ENCODE measurements at regions not wholly inside any gene's neighbourhood (a gene's known extent, or its start where the extent isn't known, plus 50 kb on each side); places are given as distances from the start of the nearest gene placed in this dataset.
A peak's percentile ranks its signal among the peaks of the same experiment; 100 is the strongest.

GRCh38 chr21:27300770-27301169 is 333.9 kb upstream of the ADAMTS5 start:
- in situ Hi-C loops (cut with MboI; ENCODE audit: low pct_unique_long_range_greater_than_20kb in 2 of 9, low sequenced_read_pairs in 9 of 9, unreplicated experiment in 9 of 9), result no loop called here
- Histone ChIP-seq H3K4me1 (replicated peaks in 1 of 2) (no peaks in the 10 kb centered on the region), H3K4me3 (no peak overlapping the region), H3K27ac (no peak overlapping the region)
- 8 to 100% (median 64%) methylated on average over 1 to 2 of the region's 2 CpGs; no CpG with 5 or more reads in 4 of the 10 experiments for whole genome bisulfite sequencing, 10 experiments
- ATAC-seq (replicated peaks in 6 of 8), result peak in 2 of 8 experiments; percentile 64 to 70

GRCh38 chr21:27298465-27298864 is 331.6 kb upstream of the ADAMTS5 start:
- no peak overlapping the region for H3K27ac ChIP-seq
- ATAC-seq (replicated peaks in 6 of 8), result no peak
- 17 to 89% methylated on average over 1 of the region's 1 CpG; no CpG with 5 or more reads in 8 of the 10 experiments for WGBS, 10 experiments
- in situ Hi-C loops (cut with MboI; ENCODE audit: low pct_unique_long_range_greater_than_20kb in 2 of 9, low sequenced_read_pairs in 9 of 9, unreplicated experiment in 9 of 9), result no loop called here
- no peak overlapping the region for H3K4me3 ChIP-seq
- no peaks in the 10 kb centered on the region for H3K4me1 ChIP-seq (replicated peaks in 1 of 2)

- 11 to 100% (median 70%) methylated on average over 1 of the region's 1 CpG; no CpG with 5 or more reads in 1 of the 10 experiments for WGBS, 10 experiments
- ATAC-seq (replicated peaks in 6 of 8), result no peak
- in situ Hi-C loops (cut with MboI; ENCODE audit: low pct_unique_long_range_greater_than_20kb in 2 of 9, low sequenced_read_pairs in 9 of 9, unreplicated experiment in 9 of 9), result no loop called here
These were observed 326.4 kb upstream of the ADAMTS5 start for GRCh38 chr21:27293239-27293638.

GRCh38 chr21:27292783-27293182 is 325.9 kb upstream of the ADAMTS5 start:
- no peak overlapping the region for H3K27ac ChIP-seq
- in situ Hi-C loops (cut with MboI; ENCODE audit: low pct_unique_long_range_greater_than_20kb in 2 of 9, low sequenced_read_pairs in 9 of 9, unreplicated experiment in 9 of 9), result no loop called here
- no peaks in the 10 kb centered on the region for H3K4me1 ChIP-seq (replicated peaks in 1 of 2)
- H3K4me3 ChIP-seq, result no peak overlapping the region
- ATAC-seq (replicated peaks in 6 of 8), result no peak
- 56 to 89% (median 77%) methylated on average over 1 to 2 of the region's 2 CpGs; no CpG with 5 or more reads in 1 of the 10 experiments for WGBS, 10 experiments

More at GRCh38 chr21:27293239-27293638, 326.4 kb upstream of the ADAMTS5 start:
- H3K4me3 ChIP-seq, result no peak overlapping the region
- no peak overlapping the region for H3K27ac ChIP-seq
- H3K4me1 ChIP-seq (replicated peaks in 1 of 2), result no peaks in the 10 kb centered on the region

- Histone ChIP-seq H3K4me1 (replicated peaks in 1 of 2) (no peaks in the 10 kb centered on the region), H3K4me3 (no peak overlapping the region), H3K27ac (no peak overlapping the region)
- ATAC-seq (replicated peaks in 6 of 8), result no peak
- in situ Hi-C loops (cut with MboI; ENCODE audit: low pct_unique_long_range_greater_than_20kb in 2 of 9, low sequenced_read_pairs in 9 of 9, unreplicated experiment in 9 of 9), result no loop called here
These were observed 325.3 kb upstream of the ADAMTS5 start for GRCh38 chr21:27292229-27292628.

- no peak overlapping the region for H3K27ac ChIP-seq
- 29 to 100% (median 87%) methylated on average over 1 of the region's 1 CpG; no CpG with 5 or more reads in 1 of the 10 experiments for whole genome bisulfite sequencing, 10 experiments
- in situ Hi-C loops (cut with MboI; ENCODE audit: low pct_unique_long_range_greater_than_20kb in 2 of 9, low sequenced_read_pairs in 9 of 9, unreplicated experiment in 9 of 9), result no loop called here
- no peaks in the 10 kb centered on the region for H3K4me1 ChIP-seq (replicated peaks in 1 of 2)
- H3K4me3 ChIP-seq, result no peak overlapping the region
- ATAC-seq (replicated peaks in 6 of 8), result no peak
These were observed 324.1 kb upstream of the ADAMTS5 start for GRCh38 chr21:27291006-27291405.

GRCh38 chr21:27290028-27290427 is 323.1 kb upstream of the ADAMTS5 start:
- no peak for ATAC-seq (replicated peaks in 6 of 8)
- WGBS, 10 experiments, result 0 to 87% (median 75%) methylated on average over 1 to 3 of the region's 3 CpGs; no CpG with 5 or more reads in 1 of the 10 experiments
- in situ Hi-C loops (cut with MboI; ENCODE audit: low pct_unique_long_range_greater_than_20kb in 2 of 9, low sequenced_read_pairs in 9 of 9, unreplicated experiment in 9 of 9), result no loop called here
- Histone ChIP-seq H3K27ac (no peak overlapping the region), H3K4me3 (no peak overlapping the region), H3K4me1 (replicated peaks in 1 of 2) (no peaks in the 10 kb centered on the region)

- Histone ChIP-seq H3K4me3 (no peak overlapping the region), H3K27ac (no peak overlapping the region), H3K4me1 (replicated peaks in 1 of 2) (no peaks in the 10 kb centered on the region)
- ATAC-seq (replicated peaks in 6 of 8), result peak in 1 of 8 experiments; percentile 70
- in situ Hi-C loops (cut with MboI; ENCODE audit: low pct_unique_long_range_greater_than_20kb in 2 of 9, low sequenced_read_pairs in 9 of 9, unreplicated experiment in 9 of 9), result no loop called here
These were observed 319.9 kb upstream of the ADAMTS5 start for GRCh38 chr21:27286760-27287159.

- in situ Hi-C loops (cut with MboI; ENCODE audit: low pct_unique_long_range_greater_than_20kb in 2 of 9, low sequenced_read_pairs in 9 of 9, unreplicated experiment in 9 of 9), result no loop called here
These were observed 310.2 kb upstream of the ADAMTS5 start for GRCh38 chr21:27277110-27277509.

GRCh38 chr21:27275294-27275927 is 308.5 kb upstream of the ADAMTS5 start:
- no peaks in the 10 kb centered on the region for H3K4me1 ChIP-seq (replicated peaks in 1 of 2)
- ATAC-seq (replicated peaks in 6 of 8), result peak in 3 of 8 experiments; percentile 37 to 75 (median 70)
- H3K27ac ChIP-seq, result no peak overlapping the region
- no peak overlapping the region for H3K4me3 ChIP-seq
- 0 to 100% (median 86%) methylated on average over 1 of the region's 1 CpG; no CpG with 5 or more reads in 1 of the 10 experiments for WGBS, 10 experiments
- in situ Hi-C loops (cut with MboI; ENCODE audit: low pct_unique_long_range_greater_than_20kb in 2 of 9, low sequenced_read_pairs in 9 of 9, unreplicated experiment in 9 of 9), result no loop called here

More at GRCh38 chr21:27277110-27277509, 310.2 kb upstream of the ADAMTS5 start:
- H3K4me3 ChIP-seq, result no peak overlapping the region
- H3K4me1 ChIP-seq (replicated peaks in 1 of 2), result no peaks in the 10 kb centered on the region
- peak in 3 of 8 experiments; percentile 61 to 67 (median 64) for ATAC-seq (replicated peaks in 6 of 8)
- H3K27ac ChIP-seq, result no peak overlapping the region

- peak in 2 of 8 experiments; percentile 73 to 75 for ATAC-seq (replicated peaks in 6 of 8)
- in situ Hi-C loops (cut with MboI; ENCODE audit: low pct_unique_long_range_greater_than_20kb in 2 of 9, low sequenced_read_pairs in 9 of 9, unreplicated experiment in 9 of 9), result no loop called here
- Histone ChIP-seq H3K27ac (no peak overlapping the region), H3K4me3 (no peak overlapping the region), H3K4me1 (replicated peaks in 1 of 2) (no peaks in the 10 kb centered on the region)
These were observed 302.8 kb upstream of the ADAMTS5 start for GRCh38 chr21:27269644-27270043.

- Histone ChIP-seq H3K4me3 (no peak overlapping the region), H3K4me1 (replicated peaks in 1 of 2) (no peaks in the 10 kb centered on the region), H3K27ac (no peak overlapping the region)
- ATAC-seq (replicated peaks in 6 of 8), result no peak
- in situ Hi-C loops (cut with MboI; ENCODE audit: low pct_unique_long_range_greater_than_20kb in 2 of 9, low sequenced_read_pairs in 9 of 9, unreplicated experiment in 9 of 9), result no loop called here
- WGBS, 10 experiments, result 25 to 83% (median 66%) methylated on average over 1 to 2 of the region's 2 CpGs
These were observed 301.4 kb upstream of the ADAMTS5 start for GRCh38 chr21:27268290-27268689.

GRCh38 chr21:27265949-27266348 is 299.1 kb upstream of the ADAMTS5 start:
- no peaks in the 10 kb centered on the region for H3K4me1 ChIP-seq (replicated peaks in 1 of 2)
- 8 to 100% (median 75%) methylated on average over 1 to 2 of the region's 2 CpGs; no CpG with 5 or more reads in 1 of the 10 experiments for WGBS, 10 experiments
- in situ Hi-C loops (cut with MboI; ENCODE audit: low pct_unique_long_range_greater_than_20kb in 2 of 9, low sequenced_read_pairs in 9 of 9, unreplicated experiment in 9 of 9), result no loop called here
- ATAC-seq (replicated peaks in 6 of 8), result no peak
- H3K4me3 ChIP-seq, result no peak overlapping the region
- no peak overlapping the region for H3K27ac ChIP-seq

- in situ Hi-C loops (cut with MboI; ENCODE audit: low pct_unique_long_range_greater_than_20kb in 2 of 9, low sequenced_read_pairs in 9 of 9, unreplicated experiment in 9 of 9), result no loop called here
- WGBS, 10 experiments, result 44 to 100% (median 91%) methylated on average over 1 of the region's 1 CpG
- Histone ChIP-seq H3K27ac (no peak overlapping the region), H3K4me3 (no peak overlapping the region), H3K4me1 (replicated peaks in 1 of 2) (no peaks in the 10 kb centered on the region)
- no peak for ATAC-seq (replicated peaks in 6 of 8)
These were observed 298.6 kb upstream of the ADAMTS5 start for GRCh38 chr21:27265492-27265891.

Data from motor neuron (in vitro differentiated cells).